ENCODE measurements at regions not wholly inside any gene's neighbourhood (a gene's known extent, or its start where the extent isn't known, plus 50 kb on each side); places are given as distances from the start of the nearest gene placed in this dataset.

DNA sequence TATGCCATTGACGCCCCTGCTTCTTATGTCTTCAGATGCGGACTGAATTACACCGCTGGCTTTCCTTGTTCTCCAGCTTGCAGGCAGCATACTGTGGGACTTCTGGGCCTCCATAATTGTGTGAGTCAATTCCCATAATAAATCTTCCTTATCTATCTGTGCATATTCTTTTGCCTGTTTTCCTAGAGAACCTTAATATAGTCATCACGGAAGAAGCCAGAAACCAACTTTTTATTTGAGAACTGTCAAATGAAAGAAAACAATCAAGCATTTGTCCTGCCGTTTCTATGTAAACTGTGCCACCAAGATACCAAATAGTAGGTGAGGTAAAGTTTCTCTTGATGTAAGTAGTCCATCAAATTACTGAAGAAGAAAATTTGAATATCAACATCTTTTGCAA is 51.8 kb upstream of the B3GALNT1 start:
- no peak for DNase-seq

DNA sequence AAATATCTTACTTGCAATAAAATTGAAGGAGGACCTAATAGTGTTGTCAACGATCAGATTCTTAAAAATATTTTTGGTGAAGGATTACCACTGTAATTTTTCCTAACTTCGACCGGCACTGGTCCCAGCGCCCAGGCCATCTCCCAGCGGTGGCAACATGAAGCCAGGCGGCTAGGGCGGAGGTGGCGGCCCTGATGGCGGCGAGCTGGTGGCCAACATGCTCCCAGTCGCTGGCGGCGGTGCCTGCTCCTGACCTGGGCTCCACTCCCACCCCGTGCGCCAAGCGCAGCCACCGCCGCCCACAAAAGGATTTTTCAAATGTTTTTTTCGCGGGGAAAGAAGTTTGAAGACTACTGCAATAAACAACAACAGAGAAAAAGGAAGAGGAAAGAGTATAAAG is 56.5 kb upstream of the B3GALNT1 start:
- peak; percentile 10 for DNase-seq

DNA sequence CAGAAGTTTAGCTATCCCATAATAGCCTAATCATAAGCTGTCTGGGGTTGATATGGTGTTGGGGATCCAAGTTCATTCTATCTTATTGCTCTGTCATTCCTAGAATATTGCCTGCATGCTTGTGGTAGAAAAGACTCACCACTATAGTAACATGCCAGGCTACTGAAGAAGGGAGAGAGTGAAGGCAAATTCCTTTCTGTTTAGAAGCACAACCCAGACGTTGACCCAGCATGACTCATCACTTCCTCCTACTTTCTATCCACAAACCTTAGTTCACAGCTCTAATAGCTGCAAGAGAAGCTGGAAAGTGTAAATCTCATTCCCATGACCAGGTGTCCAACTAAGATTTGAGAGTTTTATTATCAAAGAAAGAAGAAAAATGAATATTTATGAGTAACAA is 57.8 kb upstream of the NMD3 start:
- DNase-seq, result no peak

DNA sequence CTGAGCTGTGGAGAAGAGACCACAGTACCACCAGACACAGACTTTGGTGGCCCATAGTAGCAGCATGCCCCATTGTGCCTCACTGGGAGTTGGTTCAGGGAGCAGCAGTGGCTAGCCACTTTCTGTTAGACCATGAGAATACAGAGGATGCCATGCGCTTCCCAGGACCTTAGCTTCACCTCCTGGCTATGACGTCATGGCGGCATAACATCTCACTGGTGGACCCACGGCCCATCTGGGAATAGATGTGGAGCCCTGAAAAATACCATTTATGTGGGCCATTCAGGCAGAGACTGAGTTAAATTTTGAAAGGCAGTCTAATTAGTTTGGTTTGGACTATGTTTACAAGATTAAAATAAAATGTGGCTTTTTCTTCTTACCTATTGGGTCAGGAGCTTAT is 55.1 kb upstream of the NMD3 start:
- no peak for DNase-seq

DNA sequence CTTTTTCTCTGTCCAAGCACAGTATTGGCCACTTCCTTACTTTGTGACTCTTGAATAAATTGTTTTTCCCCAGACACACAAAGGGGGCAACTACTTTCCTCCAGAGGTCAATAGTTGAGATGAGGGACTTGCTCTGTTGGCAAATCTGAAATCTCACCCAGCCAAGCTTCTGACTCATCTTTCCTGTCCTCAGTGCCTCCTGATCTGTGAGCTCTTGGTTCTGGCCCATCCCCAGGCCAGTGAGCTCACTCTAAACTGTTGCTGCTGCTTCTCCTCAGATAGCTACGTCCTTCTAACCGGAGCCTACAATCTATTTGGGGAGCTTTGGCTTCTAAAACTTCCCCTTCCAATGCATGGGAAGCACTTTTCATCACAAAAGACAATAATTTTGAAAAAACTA is 50.0 kb upstream of the NMD3 start:
- DNase-seq, result no peak

Measured in activated naive CD4-positive, alpha-beta T cell treated with anti-CD3 and anti-CD28 coated beads, Interleukin-2, amount 50 U/mL, for 16 hours (primary cell).